HG02870 (cell line): ENCODE measurements at regions not wholly inside any gene's neighbourhood (a gene's known extent, or its start where the extent isn't known, plus 50 kb on each side); places are given as distances from the start of the nearest gene placed in this dataset.

Source experiments
- ATAC-seq: cut with Tn5 transposase; IDR thresholded peaks from one replicate; pipeline ENCODE4 v1.9.1; 2021; ENCODE audit warnings: mild to moderate bottlenecking, moderate library complexity; ENCODE audit not compliant: unreplicated experiment

DNA sequence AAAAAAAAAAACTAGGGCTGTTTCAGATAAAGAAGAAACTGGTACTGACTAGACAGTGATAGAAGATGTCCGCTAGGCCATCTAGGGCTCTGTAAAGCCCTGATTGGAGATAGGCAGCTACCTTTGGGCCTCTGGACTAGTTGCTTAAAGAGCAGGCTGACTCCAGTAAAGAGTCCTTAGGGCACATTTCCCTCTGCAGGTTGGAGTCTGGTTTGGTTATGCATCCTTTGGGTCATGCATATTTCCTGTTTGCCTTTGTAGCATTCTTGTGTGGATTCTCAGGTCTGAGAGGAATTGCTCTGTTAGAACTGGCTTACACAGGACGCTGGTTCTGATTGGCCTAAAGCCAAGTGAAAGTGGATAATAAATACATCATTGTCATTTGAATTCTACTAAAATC lies 165.5 kb upstream of the LRRN1 start:
- ATAC-seq: no peak

DNA sequence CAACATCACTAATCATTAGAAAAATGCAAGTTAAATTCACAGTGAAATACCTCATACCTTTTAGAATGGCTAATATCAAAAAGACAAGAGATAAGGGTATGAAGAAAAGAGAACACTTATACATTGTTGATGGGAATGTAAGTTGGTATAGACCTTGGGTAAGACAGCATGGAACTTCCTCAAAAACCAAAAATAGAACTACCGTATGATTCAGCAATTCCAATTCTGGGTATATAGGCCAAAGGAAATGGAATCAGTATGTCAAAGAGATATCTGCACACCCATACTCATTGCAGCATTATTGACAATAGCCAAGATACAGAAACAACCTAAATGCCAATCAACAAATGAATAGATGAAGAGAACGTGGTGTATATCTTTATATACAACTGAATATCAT lies 166.8 kb upstream of the LRRN1 start:
- ATAC-seq: no peak

DNA sequence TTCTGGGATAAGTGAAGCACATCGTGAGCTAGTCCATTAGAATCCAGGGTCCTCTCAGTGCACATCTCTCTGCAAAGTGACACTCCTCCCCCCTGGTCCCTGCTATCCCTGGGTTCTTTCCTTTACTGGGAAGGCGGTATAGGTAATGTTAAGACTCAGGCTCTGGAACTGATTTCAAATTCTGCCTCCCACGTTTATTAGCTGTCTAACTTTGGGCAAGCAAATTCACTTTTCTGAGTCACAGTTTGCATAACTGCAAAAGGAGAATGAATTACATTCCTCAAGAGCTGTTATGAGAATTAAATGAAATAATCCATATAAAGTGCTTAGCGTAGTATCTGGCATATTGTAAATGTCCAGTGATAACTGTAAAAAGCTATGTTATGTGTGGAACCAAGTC lies 168.1 kb upstream of the LRRN1 start:
- no peak for ATAC-seq

GRCh38 chr3:3629911-3630310 lies 169.3 kb upstream of the LRRN1 start:
- no peak for ATAC-seq

DNA sequence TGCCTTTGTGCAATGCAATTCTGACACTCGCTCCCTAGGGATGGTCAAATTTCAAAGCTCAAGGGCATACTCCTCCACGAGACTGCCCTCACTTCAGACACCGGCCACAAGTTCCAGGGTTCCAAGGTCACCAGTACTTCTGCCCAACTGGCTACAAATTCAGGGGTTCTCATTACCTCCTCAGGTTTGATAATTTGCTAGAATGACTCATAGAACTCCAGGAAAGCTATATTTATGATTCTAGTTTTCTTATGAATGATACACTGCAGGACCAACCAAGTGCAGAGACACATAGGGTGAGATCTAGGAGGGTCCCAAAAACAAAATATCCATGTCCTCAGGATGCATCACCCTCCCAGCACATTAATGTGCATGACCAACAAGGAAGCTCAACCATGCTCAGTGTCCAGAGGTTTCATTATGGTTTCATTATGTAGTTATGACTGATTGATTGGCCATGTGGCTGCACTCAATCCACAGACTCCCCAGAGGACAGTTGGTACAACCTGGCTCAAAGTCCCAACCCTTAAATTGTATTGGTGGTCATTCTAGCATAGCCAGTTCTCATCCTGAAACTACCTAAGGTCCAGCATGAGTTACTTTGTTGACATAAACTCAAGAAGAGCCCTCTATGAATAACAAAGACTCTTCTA lies 170.4 kb upstream of the LRRN1 start:
- ATAC-seq: peak; percentile 60

DNA sequence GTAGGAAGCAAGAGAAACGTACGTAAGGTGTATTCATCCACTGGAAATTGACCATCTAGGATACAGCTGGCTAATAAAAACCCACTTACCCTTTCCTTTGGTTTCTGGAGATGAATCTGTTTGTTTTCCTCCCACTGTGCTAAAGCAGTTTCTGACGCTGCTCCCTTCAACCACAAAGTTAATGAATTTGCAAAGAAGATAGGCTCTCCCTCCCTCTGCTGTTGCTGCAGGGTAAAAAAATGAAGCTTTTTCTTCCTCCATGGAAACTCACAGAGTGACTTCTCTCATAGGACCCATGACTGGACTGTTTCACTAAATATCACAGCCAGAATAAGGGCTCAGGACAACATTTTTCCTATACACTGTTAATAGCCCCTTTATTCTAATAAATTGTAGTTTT lies 172.1 kb upstream of the LRRN1 start:
- no peak for ATAC-seq

DNA sequence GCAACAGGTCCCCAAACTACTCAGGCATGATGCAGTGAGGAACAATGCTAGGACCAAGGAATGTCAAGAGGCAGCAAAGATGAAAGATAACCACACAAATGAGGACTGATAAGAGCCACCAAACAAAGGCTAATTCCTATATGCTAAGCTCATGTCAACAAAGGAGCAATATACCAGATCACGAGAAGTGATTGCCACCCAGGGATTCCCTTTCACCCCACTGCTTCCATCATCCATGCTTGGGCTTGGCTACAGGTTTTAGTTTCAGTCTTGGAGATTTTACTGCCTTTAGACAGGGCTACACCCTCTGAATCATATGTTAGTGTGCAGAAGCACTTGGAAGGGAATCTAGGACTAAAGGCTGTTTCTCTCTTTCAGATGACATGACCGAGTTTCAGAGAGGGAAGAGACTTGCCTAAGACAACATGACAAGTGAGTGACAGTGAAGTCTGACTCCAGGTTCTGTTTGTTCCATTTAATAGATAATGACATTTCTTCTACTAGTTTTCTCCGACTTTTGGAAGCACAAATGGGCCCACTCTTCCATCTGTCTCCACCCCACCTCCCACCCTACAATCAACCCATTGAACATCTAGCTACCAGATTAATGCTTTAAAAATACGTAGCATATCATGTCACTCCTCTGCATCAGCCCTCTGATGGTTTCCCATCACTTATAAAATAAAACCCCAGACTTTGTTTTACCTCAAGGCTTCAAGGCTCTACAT lies 173.5 kb upstream of the LRRN1 start:
- ATAC-seq: no peak

GRCh38 chr3:3619815-3620214 lies 179.4 kb upstream of the LRRN1 start:
- no peak for ATAC-seq

GRCh38 chr3:3618623-3619022 lies 180.6 kb upstream of the LRRN1 start:
- ATAC-seq: no peak

GRCh38 chr3:3615533-3615932 lies 183.7 kb upstream of the LRRN1 start:
- ATAC-seq: no peak

GRCh38 chr3:3610581-3611298 lies 188.5 kb upstream of the LRRN1 start:
- ATAC-seq: no peak

DNA sequence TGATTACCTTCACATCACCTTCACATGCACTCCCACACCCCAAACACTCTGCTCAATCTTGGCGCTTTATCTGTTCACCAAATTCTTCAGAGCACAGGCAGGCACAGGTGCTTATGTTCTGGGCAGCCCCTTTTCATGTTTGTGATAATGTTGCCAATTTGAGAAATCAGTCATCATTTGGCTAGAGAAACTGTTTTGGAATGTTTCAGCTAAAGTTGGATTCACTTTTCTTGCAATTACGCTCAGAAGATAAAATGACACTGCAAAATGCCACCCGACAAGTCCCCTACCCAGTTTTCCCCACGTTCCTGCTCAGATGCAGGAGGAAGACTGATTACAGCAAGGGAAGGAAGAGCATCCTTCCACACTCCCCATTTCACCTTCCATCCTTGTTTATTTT lies 192.9 kb upstream of the LRRN1 start:
- no peak for ATAC-seq

- no peak for ATAC-seq
These were observed 194.0 kb upstream of the LRRN1 start for GRCh38 chr3:3605226-3605625.

GRCh38 chr3:3603351-3603750 lies 195.9 kb upstream of the LRRN1 start:
- ATAC-seq: no peak

DNA sequence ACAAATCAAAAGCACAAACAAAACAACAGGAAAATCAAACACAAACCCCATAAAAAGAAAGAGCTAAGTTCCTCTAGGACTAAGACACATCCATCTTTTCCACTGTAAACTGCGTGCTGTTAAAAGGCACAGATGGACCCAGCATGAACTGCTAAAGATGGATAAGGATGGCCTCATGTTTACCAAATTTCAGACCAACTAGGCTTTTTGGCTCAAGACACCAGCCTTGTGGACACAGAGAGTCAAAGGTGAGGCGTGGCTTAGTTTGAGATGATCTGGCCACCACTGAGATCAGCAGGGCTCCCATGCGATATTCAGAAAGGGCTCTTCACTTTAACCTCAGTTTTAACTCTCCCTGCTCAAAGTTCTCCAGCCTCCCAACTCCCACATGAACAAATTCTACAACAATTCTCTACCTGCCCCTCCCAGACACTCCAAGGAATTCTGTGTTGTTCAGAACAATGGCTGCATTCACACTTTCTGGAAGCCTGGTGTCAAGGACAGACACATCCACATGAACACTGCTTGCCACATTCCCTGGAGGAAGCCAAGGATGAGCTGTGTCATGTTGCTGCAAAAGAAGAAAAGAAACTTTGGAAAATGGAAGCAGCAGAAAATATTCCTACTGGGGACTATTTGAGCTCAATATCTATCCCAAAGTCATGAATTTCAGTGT lies 198.4 kb upstream of the LRRN1 start:
- ATAC-seq: no peak

DNA sequence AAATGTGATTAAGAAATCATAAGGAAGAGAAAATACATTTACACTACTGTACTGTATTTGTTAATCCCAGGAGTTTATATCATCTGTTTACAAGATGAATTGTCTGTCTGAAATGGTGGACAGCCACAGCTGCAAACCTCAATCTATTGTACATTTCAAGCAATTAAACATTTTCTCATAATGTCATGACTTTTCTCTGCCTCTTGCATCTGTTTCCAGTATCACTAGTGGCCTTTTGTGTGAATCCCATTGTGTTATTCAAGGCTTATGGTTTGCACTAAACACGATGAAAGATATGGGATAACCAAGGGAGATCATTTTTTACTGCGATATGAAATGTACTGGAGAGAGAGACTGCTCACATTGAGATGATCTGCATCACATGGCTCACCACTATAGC lies 200.2 kb upstream of the LRRN1 start:
- no peak for ATAC-seq

DNA sequence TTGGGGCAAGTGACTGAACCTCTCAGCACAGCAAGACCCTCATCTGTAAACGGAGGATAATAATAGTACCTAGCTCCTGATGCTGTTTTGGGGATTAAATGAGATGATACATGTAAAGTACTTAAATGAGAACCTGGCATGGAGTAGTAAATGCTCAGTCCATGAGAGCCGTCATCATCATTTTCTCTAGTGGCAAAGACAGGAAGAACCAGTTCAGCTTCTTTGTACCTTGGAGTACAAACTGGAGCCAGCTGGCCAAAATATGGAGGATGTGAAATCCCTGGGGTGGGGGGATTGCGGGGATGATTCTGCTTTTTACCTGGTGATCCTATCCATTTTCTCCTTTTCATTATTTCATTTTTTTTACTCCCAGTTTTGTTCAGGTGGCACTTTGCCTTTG lies 204.2 kb upstream of the LRRN1 start:
- no peak for ATAC-seq

DNA sequence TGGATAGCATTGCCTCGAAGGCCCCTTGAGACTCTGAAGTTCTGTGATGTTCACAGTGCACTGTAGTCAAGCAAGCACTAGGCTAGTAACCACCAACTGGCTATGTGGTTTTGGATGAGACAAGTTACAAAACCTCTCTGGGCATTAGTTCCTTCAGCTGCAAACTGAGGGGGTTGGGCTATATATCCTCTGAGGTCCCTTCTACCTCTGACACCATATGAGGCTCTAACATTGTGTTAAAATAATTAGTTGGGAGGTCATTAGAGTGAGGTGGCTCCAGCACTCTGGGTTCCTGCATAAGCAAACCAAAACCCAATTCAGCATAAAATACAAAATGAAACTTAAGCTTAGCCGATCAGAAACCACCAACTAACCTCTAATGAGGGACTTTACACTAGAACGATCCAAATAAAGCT lies 209.5 kb upstream of the LRRN1 start:
- peak; percentile 87 for ATAC-seq

GRCh38 chr3:3587647-3587972 lies 211.6 kb upstream of the LRRN1 start:
- no peak for ATAC-seq

GRCh38 chr3:3586843-3587646 lies 212.2 kb upstream of the LRRN1 start:
- ATAC-seq: no peak

DNA sequence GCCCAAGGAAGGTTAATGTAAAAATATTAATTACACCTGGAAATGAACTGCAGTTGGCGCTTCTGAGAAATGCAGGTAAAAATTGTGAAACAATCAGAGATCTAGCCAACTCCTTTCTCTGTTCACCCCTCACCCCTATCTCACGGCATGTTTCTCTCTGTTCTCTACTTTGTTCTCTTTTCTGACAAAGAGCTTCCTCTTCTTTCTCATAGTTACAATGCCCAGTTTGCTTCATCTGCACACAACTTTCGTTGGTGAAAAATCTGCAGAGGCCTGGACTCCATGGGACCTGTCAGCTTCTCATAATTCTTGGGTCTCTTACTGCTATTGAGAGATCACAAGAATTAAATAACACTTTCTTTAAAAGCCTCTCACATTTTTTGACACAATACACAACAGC lies 212.9 kb upstream of the LRRN1 start:
- ATAC-seq: no peak
